ENCODE measurements at regions not wholly inside any gene's neighbourhood (a gene's known extent, or its start where the extent isn't known, plus 50 kb on each side); places are given as distances from the start of the nearest gene placed in this dataset.

GRCh38 chr15:39506146-39506545 is 74.7 kb upstream of the THBS1 start:
- TF ChIP-seq CTCF (IDR thresholded peaks at IDR 0.05; ENCODE audit: insufficient read depth, low read length, poor library complexity, severe bottlenecking) (no peak), EZH2phosphoT487 (conservative IDR thresholded peaks at IDR 0.05; ENCODE audit: low read length) (no peak)

All from SU-DHL-6 (cell line).